Prostate gland (tissue), 2 donors: ENCODE measurements at regions not wholly inside any gene's neighbourhood (a gene's known extent, or its start where the extent isn't known, plus 50 kb on each side); places are given as distances from the start of the nearest gene placed in this dataset.

Source experiments
- POLR2AphosphoS5 ChIP-seq: sonication (generic); formaldehyde crosslinking; IDR thresholded peaks from one replicate; pipeline ENCODE4 v1.6.1; 2017; ENCODE audit warnings: antibody characterized with exemption
- TF ChIP-seq, protein P1 (sequence below), 4 experiments: fragments of 200-600 bp in 2 of 4; fragments of 450-650 bp in 2 of 4; sonication (generic) in 2 of 4; IDR thresholded peaks; 1 replicate in 3 of 4; 2 replicates in 1 of 4; pipeline ENCODE4 v1.5.1; 2016 to 2019; ENCODE audit warnings: antibody characterized with exemption in 4 of 4, mild to moderate bottlenecking in 2 of 4, moderate library complexity in 2 of 4

DNA sequence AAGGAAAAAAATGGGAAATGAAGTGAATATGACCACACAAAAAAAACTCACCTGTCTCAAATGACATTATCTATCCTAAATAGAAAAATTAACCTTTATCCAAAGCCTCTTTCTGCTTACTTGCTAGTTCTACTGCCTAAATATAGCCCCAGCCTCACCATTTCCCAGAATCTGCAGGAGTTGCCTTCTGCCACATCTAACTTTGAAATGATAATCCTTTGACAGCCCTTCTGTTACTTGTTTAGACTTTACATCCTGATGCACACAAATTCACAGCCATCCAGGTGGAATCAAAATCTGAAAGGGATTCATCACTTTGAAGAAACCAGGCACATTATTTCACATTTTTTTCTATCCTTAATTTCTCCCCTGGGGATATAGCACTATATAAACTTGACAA is 1356.2 kb upstream of the NXPH2 start:
- TF ChIP-seq POLR2AphosphoS5 = no peak
- TF ChIP-seq, protein P1, sequence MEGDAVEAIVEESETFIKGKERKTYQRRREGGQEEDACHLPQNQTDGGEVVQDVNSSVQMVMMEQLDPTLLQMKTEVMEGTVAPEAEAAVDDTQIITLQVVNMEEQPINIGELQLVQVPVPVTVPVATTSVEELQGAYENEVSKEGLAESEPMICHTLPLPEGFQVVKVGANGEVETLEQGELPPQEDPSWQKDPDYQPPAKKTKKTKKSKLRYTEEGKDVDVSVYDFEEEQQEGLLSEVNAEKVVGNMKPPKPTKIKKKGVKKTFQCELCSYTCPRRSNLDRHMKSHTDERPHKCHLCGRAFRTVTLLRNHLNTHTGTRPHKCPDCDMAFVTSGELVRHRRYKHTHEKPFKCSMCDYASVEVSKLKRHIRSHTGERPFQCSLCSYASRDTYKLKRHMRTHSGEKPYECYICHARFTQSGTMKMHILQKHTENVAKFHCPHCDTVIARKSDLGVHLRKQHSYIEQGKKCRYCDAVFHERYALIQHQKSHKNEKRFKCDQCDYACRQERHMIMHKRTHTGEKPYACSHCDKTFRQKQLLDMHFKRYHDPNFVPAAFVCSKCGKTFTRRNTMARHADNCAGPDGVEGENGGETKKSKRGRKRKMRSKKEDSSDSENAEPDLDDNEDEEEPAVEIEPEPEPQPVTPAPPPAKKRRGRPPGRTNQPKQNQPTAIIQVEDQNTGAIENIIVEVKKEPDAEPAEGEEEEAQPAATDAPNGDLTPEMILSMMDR (IDR thresholded peaks at IDR 0.05) = no peak
